ENCODE measurements at regions not wholly inside any gene's neighbourhood (a gene's known extent, or its start where the extent isn't known, plus 50 kb on each side); places are given as distances from the start of the nearest gene placed in this dataset.

GRCh38 chr1:209375097-209375496, 208.4 kb upstream of the CAMK1G start:
- H3K79me2 ChIP-seq (ENCODE audit: insufficient read depth, low read length): no peaks in the 10 kb centered on the region
- H3K9me3 ChIP-seq (ENCODE audit: insufficient read depth, low read depth, low read length): no peaks in the 10 kb centered on the region
- TF ChIP-seq EZH2phosphoT487 (IDR thresholded peaks at IDR 0.05; ENCODE audit: borderline replicate concordance) (no peak), CTCF (conservative IDR thresholded peaks at IDR 0.05; ENCODE audit: low read length) (no peak)
- no peak overlapping the region for H3K9ac ChIP-seq (ENCODE audit: low read depth, low read length, poor library complexity, severe bottlenecking)
- H3K4me3 ChIP-seq (ENCODE audit: low read length, poor library complexity, severe bottlenecking): no peak overlapping the region
- no peaks in the 10 kb centered on the region for H4K20me1 ChIP-seq (ENCODE audit: insufficient read depth, low read length, poor library complexity, severe bottlenecking)
- no peaks in the 10 kb centered on the region for H3F3A ChIP-seq (ENCODE audit: low read depth)
- H3K9me2 ChIP-seq (replicated peaks; ENCODE audit: low read depth, low read length): no peaks in the 10 kb centered on the region
- no peaks in the 10 kb centered on the region for H3K27me3 ChIP-seq (ENCODE audit: insufficient read depth, low read length, poor library complexity, severe bottlenecking)
- no peaks in the 10 kb centered on the region for H3K4me1 ChIP-seq (ENCODE audit: insufficient read depth, low read length, poor library complexity, severe bottlenecking)
- H3K4me2 ChIP-seq (ENCODE audit: low read depth, low read length, poor library complexity, severe bottlenecking): no peak overlapping the region
- no peak overlapping the region for H2AFZ ChIP-seq (ENCODE audit: low read length)
- no peaks in the 10 kb centered on the region for H3K36me3 ChIP-seq (ENCODE audit: insufficient read depth, low read length)

- TF ChIP-seq EZH2phosphoT487 (IDR thresholded peaks at IDR 0.05; ENCODE audit: borderline replicate concordance): no peak
- no peak for TF ChIP-seq CTCF (conservative IDR thresholded peaks at IDR 0.05; ENCODE audit: low read length)
- Histone ChIP-seq H4K20me1 (ENCODE audit: insufficient read depth, low read length, poor library complexity, severe bottlenecking) (no peaks in the 10 kb centered on the region), H3K4me3 (ENCODE audit: low read length, poor library complexity, severe bottlenecking) (no peak overlapping the region), H3K9ac (ENCODE audit: low read depth, low read length, poor library complexity, severe bottlenecking) (no peak overlapping the region), H3K9me3 (ENCODE audit: insufficient read depth, low read depth, low read length) (no peaks in the 10 kb centered on the region), H3K36me3 (ENCODE audit: insufficient read depth, low read length) (no peaks in the 10 kb centered on the region), H3K9me2 (replicated peaks; ENCODE audit: low read depth, low read length) (no peaks in the 10 kb centered on the region), H3K4me2 (ENCODE audit: low read depth, low read length, poor library complexity, severe bottlenecking) (no peak overlapping the region), H2AFZ (ENCODE audit: low read length) (no peak overlapping the region), H3K79me2 (ENCODE audit: insufficient read depth, low read length) (no peaks in the 10 kb centered on the region), H3K4me1 (ENCODE audit: insufficient read depth, low read length, poor library complexity, severe bottlenecking) (no peaks in the 10 kb centered on the region), H3K27me3 (ENCODE audit: insufficient read depth, low read length, poor library complexity, severe bottlenecking) (no peaks in the 10 kb centered on the region), H3F3A (ENCODE audit: low read depth) (no peaks in the 10 kb centered on the region)
These were observed 207.7 kb upstream of the CAMK1G start for GRCh38 chr1:209375671-209376365.

- Histone ChIP-seq H4K20me1 (ENCODE audit: insufficient read depth, low read length, poor library complexity, severe bottlenecking) (no peaks in the 10 kb centered on the region), H3K27me3 (ENCODE audit: insufficient read depth, low read length, poor library complexity, severe bottlenecking) (no peaks in the 10 kb centered on the region), H2AFZ (ENCODE audit: low read length) (no peak overlapping the region), H3K4me2 (ENCODE audit: low read depth, low read length, poor library complexity, severe bottlenecking) (no peak overlapping the region), H3K4me1 (ENCODE audit: insufficient read depth, low read length, poor library complexity, severe bottlenecking) (no peaks in the 10 kb centered on the region), H3K9me2 (replicated peaks; ENCODE audit: low read depth, low read length) (no peaks in the 10 kb centered on the region), H3K4me3 (ENCODE audit: low read length, poor library complexity, severe bottlenecking) (no peak overlapping the region), H3K9ac (ENCODE audit: low read depth, low read length, poor library complexity, severe bottlenecking) (no peak overlapping the region), H3K36me3 (ENCODE audit: insufficient read depth, low read length) (no peaks in the 10 kb centered on the region), H3K9me3 (ENCODE audit: insufficient read depth, low read depth, low read length) (no peaks in the 10 kb centered on the region), H3F3A (ENCODE audit: low read depth) (no peaks in the 10 kb centered on the region), H3K79me2 (ENCODE audit: insufficient read depth, low read length) (no peaks in the 10 kb centered on the region)
- TF ChIP-seq CTCF (conservative IDR thresholded peaks at IDR 0.05; ENCODE audit: low read length) (no peak), EZH2phosphoT487 (IDR thresholded peaks at IDR 0.05; ENCODE audit: borderline replicate concordance) (no peak)
These were observed 206.7 kb upstream of the CAMK1G start for GRCh38 chr1:209376774-209377173.

Measured in Loucy (cell line).